BLaER1 (cell line): ENCODE measurements at regions not wholly inside any gene's neighbourhood (a gene's known extent, or its start where the extent isn't known, plus 50 kb on each side); places are given as distances from the start of the nearest gene placed in this dataset.
"Not testable (repeated sequence)": the region's sequence is repeated elsewhere in the genome, so short reads cannot be mapped to it uniquely, and the experiment has no call there.

Experiments used
- H3K27ac ChIP-seq: shearing (Covaris generic); formaldehyde crosslinking; 2 replicates; pipeline ENCODE4 v1.8.1; 2022
- H3K27me3 ChIP-seq: shearing (Covaris generic); formaldehyde crosslinking; 2 replicates; pipeline ENCODE4 v1.8.1; 2022
- H3K36me3 ChIP-seq: shearing (Covaris generic); formaldehyde crosslinking; 2 replicates; pipeline ENCODE4 v1.8.1; 2022
- H3K4me1 ChIP-seq: shearing (Covaris generic); formaldehyde crosslinking; 2 replicates; pipeline ENCODE4 v1.8.1; 2022
- H3K4me2 ChIP-seq: shearing (Covaris generic); formaldehyde crosslinking; 2 replicates; pipeline ENCODE4 v1.8.1; 2022
- H3K4me3 ChIP-seq: shearing (Covaris generic); formaldehyde crosslinking; 2 replicates; pipeline ENCODE4 v1.8.1; 2022
- H3K9ac ChIP-seq: shearing (Covaris generic); formaldehyde crosslinking; 2 replicates; pipeline ENCODE4 v1.8.1; 2022
- H3K9me3 ChIP-seq: shearing (Covaris generic); formaldehyde crosslinking; 2 replicates; pipeline ENCODE4 v1.8.1; 2022
- H4K20me1 ChIP-seq: shearing (Covaris generic); formaldehyde crosslinking; 2 replicates; pipeline ENCODE4 v1.8.1; 2022
- Cebpa-rat ChIP-seq: shearing (Covaris generic); IDR thresholded peaks from 2 replicates; pipeline ENCODE4 v1.8.1; 2022

GRCh38 chr2:31666878-31667277 lies 86.1 kb upstream of the SRD5A2 start:
- H3K27ac ChIP-seq, result no peak overlapping the region
- no peak overlapping the region for H3K9ac ChIP-seq
- no peaks in the 10 kb centered on the region for H3K9me3 ChIP-seq
- no peak overlapping the region for H3K4me3 ChIP-seq
- H3K36me3 ChIP-seq, result no peaks in the 10 kb centered on the region
- H3K27me3 ChIP-seq, result no peaks in the 10 kb centered on the region
- TF ChIP-seq Cebpa-rat, result no peak
- H3K4me1 ChIP-seq, result no peaks in the 10 kb centered on the region
- no peaks in the 10 kb centered on the region for H4K20me1 ChIP-seq
- no peak overlapping the region for H3K4me2 ChIP-seq

DNA sequence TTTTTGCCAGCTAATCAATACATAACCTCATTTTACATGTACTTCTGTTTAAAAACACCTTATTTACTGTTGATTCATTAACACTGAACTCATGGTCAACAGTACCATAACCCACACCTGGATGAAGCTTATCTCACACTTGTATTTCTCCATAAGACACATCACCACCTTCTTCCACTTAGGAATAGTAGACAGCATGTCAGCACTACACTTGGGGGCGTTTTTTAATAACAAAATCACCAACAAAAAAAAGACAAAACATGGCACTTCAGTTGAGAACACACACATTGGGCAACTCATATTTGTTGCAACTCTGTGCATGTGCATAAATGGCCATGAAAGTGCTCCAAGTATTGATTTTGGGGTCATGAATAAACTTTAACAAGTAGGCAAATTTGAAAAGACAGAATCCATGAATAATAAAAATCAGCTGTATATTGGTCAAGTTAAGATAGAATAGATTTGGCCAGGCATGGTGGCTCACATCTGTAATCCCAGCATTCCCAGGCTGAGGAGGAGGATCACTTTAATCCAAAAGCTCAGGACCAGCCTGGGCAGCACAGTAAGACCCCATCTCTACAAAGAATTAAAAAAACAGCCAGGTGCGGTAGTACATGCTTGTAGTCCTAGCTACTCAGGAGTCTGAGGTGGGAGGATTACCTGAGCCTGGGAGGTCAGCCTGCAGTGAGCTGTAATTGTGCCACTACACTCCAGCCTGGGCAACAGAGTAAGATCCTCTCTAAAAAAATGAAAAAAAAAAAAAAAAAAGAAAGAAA lies 84.4 kb upstream of the SRD5A2 start:
- Histone ChIP-seq H3K9ac (no peak overlapping the region), H3K36me3 (no peaks in the 10 kb centered on the region), H3K4me3 (no peak overlapping the region), H4K20me1 (no peaks in the 10 kb centered on the region), H3K9me3 (no peaks in the 10 kb centered on the region), H3K4me1 (no peaks in the 10 kb centered on the region), H3K27ac (no peak overlapping the region), H3K4me2 (no peak overlapping the region), H3K27me3 (no peaks in the 10 kb centered on the region)
- TF ChIP-seq Cebpa-rat, result no peak

- Histone ChIP-seq H3K4me1 (no peaks in the 10 kb centered on the region), H3K36me3 (no peaks in the 10 kb centered on the region), H3K27me3 (no peaks in the 10 kb centered on the region), H3K4me3 (no peak overlapping the region), H3K9ac (no peak overlapping the region), H4K20me1 (no peaks in the 10 kb centered on the region), H3K4me2 (no peak overlapping the region), H3K27ac (no peak overlapping the region), H3K9me3 (no peaks in the 10 kb centered on the region)
- no peak for TF ChIP-seq Cebpa-rat
Measured at GRCh38 chr2:31660812-31661335, 80.1 kb upstream of the SRD5A2 start.

DNA sequence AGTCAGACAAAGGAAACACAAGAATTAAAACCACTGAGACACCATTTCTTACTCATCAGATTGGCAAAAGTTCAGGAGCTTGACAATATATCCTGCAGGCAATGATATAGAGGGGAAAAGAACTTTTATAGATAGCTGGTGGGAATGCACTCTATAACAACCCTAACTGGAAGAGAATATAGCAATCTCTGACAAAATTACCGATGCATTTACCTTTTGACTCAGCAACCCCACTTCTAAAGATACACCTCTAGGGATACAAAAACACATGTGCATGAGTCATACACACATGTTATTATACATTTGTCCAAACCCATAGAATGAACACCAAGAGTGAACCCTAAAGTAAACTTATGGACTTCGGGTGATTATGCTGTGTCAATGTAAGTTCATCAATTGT lies 79.4 kb upstream of the SRD5A2 start:
- no peak overlapping the region for H3K4me3 ChIP-seq
- H3K4me2 ChIP-seq, result no peak overlapping the region
- no peaks in the 10 kb centered on the region for H3K36me3 ChIP-seq
- no peaks in the 10 kb centered on the region for H3K9me3 ChIP-seq
- H3K4me1 ChIP-seq, result no peaks in the 10 kb centered on the region
- H4K20me1 ChIP-seq, result no peaks in the 10 kb centered on the region
- H3K9ac ChIP-seq, result no peak overlapping the region
- no peak for TF ChIP-seq Cebpa-rat
- H3K27me3 ChIP-seq, result no peaks in the 10 kb centered on the region
- no peak overlapping the region for H3K27ac ChIP-seq

DNA sequence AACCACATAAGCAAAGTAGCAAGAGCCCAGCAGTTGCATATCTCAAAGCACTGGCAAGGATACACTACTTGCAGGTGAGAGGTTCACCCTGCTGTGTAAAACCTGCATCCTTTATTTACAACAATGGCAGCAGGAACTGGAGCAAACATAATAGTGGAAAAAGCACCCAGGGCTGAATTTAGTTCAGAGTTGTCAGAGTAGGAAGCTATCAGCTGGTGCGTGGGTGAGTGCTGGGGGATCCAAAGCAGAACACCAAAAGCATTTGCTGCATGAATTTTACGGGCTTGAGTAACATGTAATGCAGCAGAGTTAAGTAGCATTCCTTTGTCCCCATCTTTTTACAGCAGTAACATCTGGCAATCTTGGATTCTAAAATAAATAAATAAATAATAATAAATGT lies 73.5 kb upstream of the SRD5A2 start:
- no peaks in the 10 kb centered on the region for H3K9me3 ChIP-seq

DNA sequence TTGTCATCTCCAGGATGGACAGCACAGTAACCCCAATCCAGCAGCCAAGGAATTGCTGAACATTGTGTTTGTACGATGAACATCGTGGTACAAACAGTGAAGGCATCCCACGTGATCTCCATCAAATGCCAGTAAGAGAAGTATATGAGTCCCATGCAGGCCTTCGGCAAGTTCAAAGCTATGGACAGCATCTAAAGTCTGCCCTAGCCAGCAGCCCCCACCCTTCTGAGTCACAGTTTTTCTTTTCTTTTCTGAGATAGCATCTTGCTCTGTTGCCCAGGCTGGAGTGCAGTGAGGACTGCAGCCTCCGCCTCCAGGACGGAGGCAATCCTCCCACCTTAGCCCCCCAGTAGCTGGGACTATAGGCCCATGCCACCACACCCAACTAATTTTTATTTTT lies 71.0 kb upstream of the SRD5A2 start:
- Histone ChIP-seq H3K4me3 (no peak overlapping the region), H3K4me2 (no peak overlapping the region), H3K27me3 (no peaks in the 10 kb centered on the region), H3K27ac (no peak overlapping the region), H4K20me1 (no peaks in the 10 kb centered on the region), H3K9me3 (no peaks in the 10 kb centered on the region), H3K4me1 (no peaks in the 10 kb centered on the region), H3K36me3 (no peaks in the 10 kb centered on the region), H3K9ac (no peak overlapping the region)
- TF ChIP-seq Cebpa-rat, result no peak

More for the DNA sequence above, 73.5 kb upstream of the SRD5A2 start:
- Histone ChIP-seq H3K4me3 (no peak overlapping the region), H3K27ac (no peak overlapping the region), H3K4me1 (no peaks in the 10 kb centered on the region), H3K4me2 (no peak overlapping the region), H3K9ac (no peak overlapping the region), H3K36me3 (no peaks in the 10 kb centered on the region), H3K27me3 (no peaks in the 10 kb centered on the region), H4K20me1 (no peaks in the 10 kb centered on the region)
- TF ChIP-seq Cebpa-rat, result no peak

GRCh38 chr2:31651267-31651666 lies 70.5 kb upstream of the SRD5A2 start:
- no peak for TF ChIP-seq Cebpa-rat
- H3K9ac ChIP-seq, result no peak overlapping the region
- H3K4me1 ChIP-seq, result no peaks in the 10 kb centered on the region
- no peaks in the 10 kb centered on the region for H3K36me3 ChIP-seq
- no peak overlapping the region for H3K4me2 ChIP-seq
- H3K9me3 ChIP-seq, result no peaks in the 10 kb centered on the region
- H3K27me3 ChIP-seq, result no peaks in the 10 kb centered on the region
- H3K27ac ChIP-seq, result no peak overlapping the region
- no peaks in the 10 kb centered on the region for H4K20me1 ChIP-seq
- H3K4me3 ChIP-seq, result no peak overlapping the region

DNA sequence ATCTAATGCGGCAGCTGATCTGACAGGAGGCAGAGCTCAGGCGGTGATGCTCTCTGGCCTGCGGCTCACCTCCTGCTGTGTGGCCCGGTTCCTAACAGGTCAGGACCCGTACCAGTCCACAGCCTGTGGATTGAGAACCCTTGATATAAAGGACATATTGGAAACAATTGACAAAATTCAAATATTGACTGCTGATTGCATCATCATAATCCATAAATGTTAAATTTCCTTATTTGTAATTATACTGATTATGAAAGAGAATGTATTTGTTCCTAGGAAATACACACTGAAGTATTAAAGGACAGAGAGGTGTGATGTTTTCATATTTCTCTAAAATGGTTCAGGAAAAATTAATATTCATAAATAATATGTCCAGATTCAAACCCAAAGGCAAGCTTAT lies 63.8 kb upstream of the SRD5A2 start:
- no peak for TF ChIP-seq Cebpa-rat
- no peaks in the 10 kb centered on the region for H4K20me1 ChIP-seq
- no peak overlapping the region for H3K9ac ChIP-seq
- H3K27me3 ChIP-seq, result no peaks in the 10 kb centered on the region
- no peak overlapping the region for H3K27ac ChIP-seq
- H3K36me3 ChIP-seq, result no peaks in the 10 kb centered on the region
- no peak overlapping the region for H3K4me2 ChIP-seq
- no peak overlapping the region for H3K4me3 ChIP-seq
- H3K9me3 ChIP-seq, result peaks cover 13% of the 10 kb centered on the region
- no peaks in the 10 kb centered on the region for H3K4me1 ChIP-seq

- no peak for TF ChIP-seq Cebpa-rat
- Histone ChIP-seq H3K4me3 (no peak overlapping the region), H3K27ac (no peak overlapping the region), H3K9ac (no peak overlapping the region), H3K4me1 (no peaks in the 10 kb centered on the region), H3K36me3 (no peaks in the 10 kb centered on the region), H3K27me3 (no peaks in the 10 kb centered on the region), H3K9me3 (peaks cover 15% of the 10 kb centered on the region), H3K4me2 (no peak overlapping the region), H4K20me1 (no peaks in the 10 kb centered on the region)
Measured at GRCh38 chr2:31642707-31643106, 62.0 kb upstream of the SRD5A2 start.

DNA sequence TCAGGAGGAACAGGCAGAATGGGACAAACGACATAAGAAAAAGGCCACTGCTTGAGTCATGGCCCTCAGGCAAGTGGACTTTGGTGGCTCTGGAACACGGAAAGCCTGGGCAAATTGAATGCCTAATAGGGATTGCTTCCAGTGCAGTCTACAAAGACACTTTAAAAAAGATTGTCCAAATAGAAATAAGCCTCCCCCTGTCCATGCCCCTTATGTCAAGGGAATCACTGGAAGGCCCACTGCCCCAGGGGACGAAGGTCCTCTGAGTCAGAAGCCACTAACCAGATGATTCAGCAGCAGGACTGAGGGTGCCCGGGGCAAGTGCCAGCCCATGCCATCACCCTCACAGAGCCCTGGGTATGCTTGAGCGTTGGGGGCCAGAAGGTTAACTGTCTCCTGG lies 51.5 kb upstream of the SRD5A2 start:
- H3K9ac ChIP-seq, H4K20me1 ChIP-seq, H3K36me3 ChIP-seq, H3K4me2 ChIP-seq, H3K4me1 ChIP-seq, H3K27me3 ChIP-seq, H3K27ac ChIP-seq, H3K4me3 ChIP-seq: not testable (repeated sequence)
- H3K9me3 ChIP-seq, result peaks cover 20% of the 10 kb centered on the region
